T-helper 1 cell treated with Interleukin-12 subunit alpha and Interleukin-12 subunit beta and Interleukin-4 antibody, amounts not matched to agents 30 ng/mL and 1 ng/mL, for 36 hours (primary cell): ENCODE measurements at regions not wholly inside any gene's neighbourhood (a gene's known extent, or its start where the extent isn't known, plus 50 kb on each side); places are given as distances from the start of the nearest gene placed in this dataset.
"Not testable (repeated sequence)": the region's sequence is repeated elsewhere in the genome, so short reads cannot be mapped to it uniquely, and the experiment has no call there.

ENCODE experiments used
- intact Hi-C: fragments of 100-400 bp; cut with micrococcal nuclease; formaldehyde crosslinking; loops from one replicate; pipeline ENCODE4 v1.15.1; 2024

DNA sequence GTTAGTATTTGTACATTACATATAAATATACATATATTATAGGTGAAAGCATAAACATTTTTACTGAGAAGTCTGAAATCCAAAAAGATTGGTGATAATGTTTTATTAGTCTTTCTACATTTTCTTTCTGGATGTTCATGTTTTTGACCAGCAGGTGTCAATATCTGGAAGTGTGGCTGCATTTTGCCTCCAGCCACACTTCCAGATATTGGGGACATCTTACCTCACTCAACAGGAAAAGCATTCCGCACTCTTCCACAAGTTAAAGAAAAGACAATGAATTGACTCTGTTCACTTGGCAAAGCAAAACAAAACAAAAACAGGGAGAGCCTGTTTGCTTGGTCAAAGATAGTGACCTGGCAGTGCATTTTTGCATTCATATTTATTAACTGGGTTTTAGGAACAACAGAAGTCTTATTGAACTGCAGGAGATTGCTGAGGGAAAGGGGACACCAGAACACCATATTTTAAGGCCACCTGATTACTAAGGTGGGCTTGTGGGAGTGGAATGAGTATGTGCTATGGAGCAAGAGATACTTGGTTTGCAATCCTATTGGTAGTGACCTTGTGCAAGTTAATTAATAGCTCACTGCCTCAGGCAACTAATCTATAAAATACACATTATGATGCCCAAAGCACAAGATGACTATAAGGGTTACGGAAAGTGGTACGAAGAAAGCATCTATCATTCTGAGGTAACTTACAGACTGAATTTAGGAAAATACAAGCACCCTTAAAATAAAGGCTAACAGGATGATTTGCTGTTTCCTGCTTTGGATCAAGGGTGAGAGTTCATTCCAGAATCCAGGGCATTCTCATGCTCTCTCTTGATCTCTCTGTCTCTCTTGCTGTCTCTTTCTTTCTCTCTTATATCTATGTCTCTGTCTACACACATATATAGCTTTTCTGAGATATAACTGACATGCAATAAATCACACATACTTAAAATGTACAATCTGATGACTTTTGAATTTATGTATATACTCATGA, 389.9 kb upstream of the EMCN start:
- intact Hi-C loops: no loop called here

DNA sequence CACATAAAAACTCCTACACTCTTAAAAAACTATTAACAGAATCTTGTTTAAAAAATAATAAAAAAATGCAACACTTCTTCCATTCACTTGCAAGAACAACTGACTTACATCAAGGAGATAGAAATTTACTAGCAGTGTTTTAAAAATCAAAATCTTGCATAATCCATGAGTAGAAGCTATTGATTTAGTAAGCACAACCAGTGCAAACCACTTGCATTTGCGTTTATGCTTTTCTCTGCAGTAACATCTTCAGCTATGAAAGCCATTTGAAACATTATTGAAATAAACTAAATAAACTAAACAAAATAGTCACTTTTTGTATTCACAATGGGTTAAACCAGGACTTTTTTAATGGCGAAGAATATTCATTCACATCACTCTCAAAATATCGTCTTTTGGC, 389.2 kb upstream of the EMCN start:
- intact Hi-C loops: no loop called here

DNA sequence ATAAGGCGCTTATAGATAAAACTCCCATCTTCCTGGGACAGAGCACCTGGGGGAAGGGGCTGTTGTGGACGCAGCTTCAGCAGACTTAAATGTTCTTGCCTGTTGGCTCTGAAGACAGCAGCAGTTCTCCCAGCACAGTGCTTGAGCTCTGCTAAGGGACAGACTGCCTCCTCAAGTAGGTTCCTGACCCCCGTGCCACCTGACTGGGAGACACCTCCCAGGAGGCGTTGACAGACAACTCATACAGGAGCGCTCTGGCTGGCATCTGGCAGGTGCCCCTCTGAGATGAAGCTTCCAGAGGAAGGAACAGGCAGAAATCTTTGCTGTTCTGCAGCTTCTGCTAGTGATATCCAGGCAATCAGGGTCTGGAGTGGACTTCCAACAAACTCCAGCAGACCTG, 383.1 kb upstream of the EMCN start:
- intact Hi-C loops: not testable (repeated sequence)

DNA sequence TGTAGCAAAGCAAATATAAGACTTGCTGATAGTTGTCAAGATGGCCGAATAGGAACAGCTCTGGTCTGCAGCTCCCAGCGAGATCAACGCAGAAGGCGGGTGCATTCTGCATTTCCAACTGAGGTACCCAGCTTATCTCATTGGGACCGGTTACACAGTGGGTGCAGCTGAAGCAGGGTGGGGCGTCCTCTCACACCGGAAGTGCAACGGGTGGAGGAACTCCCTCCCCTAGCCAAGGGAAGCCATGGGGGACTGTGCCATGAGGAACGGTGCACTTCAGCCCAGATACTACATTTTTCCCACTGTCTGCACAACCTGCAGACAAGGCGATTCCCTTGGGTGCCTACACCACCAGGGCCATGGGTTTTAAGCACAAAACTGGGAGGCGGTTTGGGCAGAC, 382.3 kb upstream of the EMCN start:
- intact Hi-C loops: no loop called here

DNA sequence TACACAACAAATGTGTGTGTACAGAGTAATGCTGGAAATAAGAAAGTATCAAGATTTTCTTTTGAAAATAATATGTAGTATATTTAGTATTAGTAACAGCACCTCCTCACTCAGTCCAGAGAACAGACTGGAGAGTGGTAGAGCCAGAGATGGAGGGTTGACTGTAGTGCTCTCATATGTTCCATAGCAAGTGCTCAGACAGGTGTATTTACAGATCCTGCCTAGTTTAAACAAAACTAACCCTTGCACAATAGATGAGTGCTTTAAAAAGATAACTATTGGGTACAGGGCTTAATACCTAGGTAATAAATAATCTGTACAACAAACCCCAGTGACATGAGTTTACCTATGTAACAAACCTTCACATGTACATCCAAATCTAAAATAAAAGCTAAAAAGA, 381.0 kb upstream of the EMCN start:
- intact Hi-C loops: loop anchor here (5.0 kb wide), 2 partner anchors 628 to 807 kb away; no protein-coding TSS in a partner anchor

DNA sequence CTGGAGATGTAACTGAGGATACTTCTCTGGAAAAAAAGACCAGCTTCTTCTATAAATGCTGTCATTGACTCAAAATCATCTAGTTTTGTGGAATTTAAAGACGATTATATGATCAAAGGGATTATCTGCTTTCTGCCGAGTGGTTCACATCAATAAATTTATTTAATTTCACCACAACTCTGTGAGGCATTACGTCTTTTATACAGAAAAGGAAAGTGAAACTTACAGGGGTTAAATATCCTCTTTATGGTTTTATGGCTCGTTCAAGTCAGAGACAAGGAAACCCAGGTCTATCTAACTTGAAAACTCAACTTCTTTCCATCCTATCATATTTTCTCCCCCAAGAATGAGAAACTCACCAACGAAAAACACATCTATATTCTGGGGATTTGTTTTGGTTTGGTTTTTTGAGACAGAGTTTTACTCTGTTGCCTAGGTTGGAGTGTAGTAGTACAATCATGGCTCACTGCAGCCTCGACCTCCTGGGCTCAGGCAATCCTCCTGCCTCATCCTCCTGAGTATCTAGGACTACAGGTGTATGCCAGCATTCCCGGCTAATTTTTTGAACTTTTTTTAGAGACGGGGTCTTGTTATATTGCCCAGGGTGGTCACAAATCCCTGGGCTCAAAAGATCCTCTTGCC, 377.9 kb upstream of the EMCN start:
- intact Hi-C loops: loop anchor here (1.0 to 5.0 kb wide), 6 partner anchors 125 to 803 kb away; partner anchors contain the start of gene PPP3CA

DNA sequence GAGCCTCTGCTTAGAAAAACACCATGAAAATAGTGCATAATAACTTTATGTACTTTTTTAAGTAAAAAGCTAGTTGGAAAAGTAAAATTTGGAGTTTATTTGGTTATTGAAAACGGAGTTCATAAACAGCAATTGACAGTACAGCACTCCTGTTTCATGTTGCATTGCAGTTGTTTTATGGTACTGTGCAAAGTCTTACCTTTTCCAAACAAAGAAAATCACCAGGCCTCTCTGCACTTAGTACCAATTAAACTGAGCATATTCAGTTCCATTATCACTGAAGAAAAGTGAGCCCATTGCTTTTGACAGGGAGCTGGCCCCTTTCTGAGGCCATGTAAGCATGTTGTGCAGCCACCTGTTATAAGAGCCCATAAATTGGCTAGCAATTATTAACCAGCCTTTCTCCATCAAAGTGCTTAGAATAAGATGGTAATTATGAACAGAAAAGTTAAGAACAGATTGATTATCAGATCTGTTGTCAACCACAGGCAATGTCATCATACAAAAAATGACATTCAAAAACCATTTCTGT, 376.6 kb upstream of the EMCN start:
- intact Hi-C loops: loop anchor here (2.0 kb wide), 3 partner anchors 312 to 524 kb away; partner anchors contain the start of gene PPP3CA

DNA sequence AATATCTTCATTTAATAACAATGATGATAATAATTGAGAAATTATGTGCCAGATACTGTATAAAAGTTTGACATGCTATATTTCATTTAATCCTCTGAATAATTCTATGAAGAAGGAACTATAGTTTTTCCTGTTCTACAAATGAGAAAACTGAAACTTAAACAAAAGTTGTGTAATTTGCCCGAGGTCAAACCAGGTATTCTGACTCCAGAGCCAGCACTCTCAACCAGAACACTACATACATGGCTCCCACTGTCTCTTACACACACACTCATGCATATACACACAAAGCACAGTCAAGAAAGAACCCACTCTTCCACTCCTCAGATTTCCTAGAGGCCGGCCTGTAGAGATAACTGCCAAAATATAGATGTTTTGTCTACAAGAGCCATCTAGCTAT, 374.0 kb upstream of the EMCN start:
- intact Hi-C loops: no loop called here

DNA sequence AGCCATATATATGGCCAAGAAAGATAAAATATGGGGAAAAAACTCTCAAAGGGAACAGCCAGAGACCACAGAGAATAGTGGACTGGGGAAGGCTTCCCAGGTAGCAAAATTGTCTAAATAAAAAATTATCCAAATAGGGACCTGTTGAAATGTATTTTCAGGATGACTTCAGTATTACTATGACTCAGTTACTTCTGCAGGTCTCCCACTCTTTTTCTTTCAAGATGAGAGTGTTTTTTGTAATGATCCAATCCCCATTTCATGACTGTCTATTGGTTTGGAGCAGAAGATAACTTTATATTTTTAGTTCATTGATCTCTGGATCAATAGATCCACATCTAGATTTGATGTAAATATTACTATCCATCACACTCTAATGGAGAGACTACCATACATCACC, 372.1 kb upstream of the EMCN start:
- intact Hi-C loops: no loop called here

DNA sequence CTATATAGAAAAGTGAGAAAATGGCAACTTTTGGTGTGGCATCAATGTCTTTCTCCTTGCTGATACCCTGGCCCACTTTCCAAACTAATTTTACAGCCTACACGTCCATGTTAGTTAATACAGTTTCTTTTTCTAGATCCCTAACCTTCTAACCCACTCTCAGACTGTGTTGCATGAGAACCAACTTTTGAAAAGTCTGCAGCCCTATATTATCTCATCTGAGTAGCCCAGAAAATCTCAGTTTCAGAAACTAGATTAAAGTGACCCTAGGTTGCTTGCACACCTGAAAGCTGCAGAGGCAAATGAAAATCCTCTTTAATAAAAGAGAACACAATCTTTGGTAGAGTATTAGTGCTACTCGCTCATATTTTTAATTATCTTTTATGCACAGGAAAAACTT, 371.6 kb upstream of the EMCN start:
- intact Hi-C loops: no loop called here

DNA sequence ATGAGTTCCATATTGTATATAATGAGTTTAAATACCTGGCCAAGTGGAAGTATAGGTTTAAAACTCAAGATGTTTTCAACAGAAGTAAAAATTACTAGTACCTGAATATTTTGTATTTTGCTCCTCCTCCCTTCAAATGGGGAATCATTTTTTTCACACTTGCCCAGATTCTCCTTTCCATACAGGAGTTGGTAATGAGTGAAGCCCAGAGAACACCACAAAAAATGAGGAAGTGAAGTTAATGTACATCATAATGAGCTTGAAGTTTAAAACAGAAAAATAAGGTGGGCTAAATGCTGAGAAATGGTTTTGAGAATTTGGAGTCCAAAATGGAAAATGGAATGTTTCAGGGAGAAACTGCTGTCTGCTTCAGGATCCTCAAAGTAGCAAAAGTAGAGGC, 364.8 kb upstream of the EMCN start:
- intact Hi-C loops: no loop called here

DNA sequence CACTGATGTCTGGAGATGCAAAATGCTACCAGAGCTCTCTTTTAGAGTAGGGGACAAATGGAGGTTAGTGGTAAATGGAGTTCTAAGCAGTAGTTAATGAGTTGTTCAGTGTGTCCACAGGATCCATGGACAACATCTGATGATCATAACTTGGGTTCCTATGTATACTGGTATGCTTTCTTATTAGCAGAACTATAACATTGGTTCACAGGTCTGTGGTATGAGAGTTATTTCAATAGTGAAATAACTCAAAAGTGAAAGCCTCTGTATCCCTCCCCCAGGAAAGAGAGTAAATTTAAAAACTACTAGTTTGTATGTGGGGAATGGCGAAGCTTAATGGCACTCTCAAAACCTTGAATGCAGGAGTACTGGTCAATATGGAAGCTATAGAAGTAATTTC, 363.5 kb upstream of the EMCN start:
- intact Hi-C loops: no loop called here

DNA sequence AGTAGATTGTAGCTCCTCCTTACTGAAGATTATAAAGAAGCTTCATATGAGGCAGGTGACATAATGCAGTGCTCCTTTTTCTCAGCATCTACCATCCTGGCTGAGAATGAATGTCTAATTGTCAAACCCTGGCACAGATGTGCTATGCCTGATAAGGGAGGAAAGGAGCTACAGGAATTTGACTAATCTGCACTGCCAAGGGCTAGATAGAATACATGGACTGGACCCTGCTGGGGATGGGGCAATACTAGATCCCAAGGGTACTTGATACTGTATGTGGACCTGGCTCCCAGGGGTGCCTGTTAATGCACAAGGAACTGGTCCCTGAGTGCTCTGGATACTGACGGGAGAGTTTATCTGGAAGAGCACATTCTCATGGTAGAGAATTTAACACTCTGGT, 362.2 kb upstream of the EMCN start:
- intact Hi-C loops: no loop called here

DNA sequence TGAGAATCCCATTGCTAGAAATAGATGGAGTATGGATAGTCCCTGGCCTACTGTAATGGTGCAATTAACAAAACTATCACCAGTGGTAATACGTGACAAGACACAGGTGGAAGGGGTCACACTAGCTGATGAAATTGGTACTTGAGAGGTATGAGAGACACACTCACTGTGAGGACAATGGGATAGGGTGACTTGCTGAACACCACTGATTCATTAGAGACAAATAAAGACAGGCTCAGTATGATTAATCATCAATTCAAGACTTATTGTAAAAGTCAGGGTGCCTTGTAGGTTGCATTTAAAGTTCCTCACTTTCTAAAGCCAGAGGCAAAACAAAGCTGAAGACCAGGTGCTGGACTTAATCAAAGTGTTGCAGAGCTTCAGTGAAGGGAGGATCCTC, 361.6 kb upstream of the EMCN start:
- intact Hi-C loops: no loop called here

DNA sequence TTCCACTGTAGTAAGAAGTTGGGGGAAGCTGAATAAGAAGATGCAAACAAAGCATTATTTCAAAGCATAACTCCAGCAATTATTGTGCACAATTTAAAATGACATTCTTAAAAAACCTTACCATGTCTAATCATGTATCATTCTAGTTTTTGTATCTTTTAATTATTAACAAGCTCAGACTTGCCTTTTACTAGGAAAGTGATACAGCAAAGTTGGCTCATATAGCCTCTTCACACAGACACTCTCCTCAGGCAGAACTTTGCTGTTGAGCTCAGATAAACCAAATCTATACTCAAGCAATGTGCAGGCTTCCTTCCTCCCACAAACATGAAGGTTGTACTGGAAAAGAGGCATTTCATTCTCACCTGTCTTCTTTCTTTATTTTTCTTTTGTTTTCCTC, 358.7 kb upstream of the EMCN start:
- intact Hi-C loops: no loop called here

DNA sequence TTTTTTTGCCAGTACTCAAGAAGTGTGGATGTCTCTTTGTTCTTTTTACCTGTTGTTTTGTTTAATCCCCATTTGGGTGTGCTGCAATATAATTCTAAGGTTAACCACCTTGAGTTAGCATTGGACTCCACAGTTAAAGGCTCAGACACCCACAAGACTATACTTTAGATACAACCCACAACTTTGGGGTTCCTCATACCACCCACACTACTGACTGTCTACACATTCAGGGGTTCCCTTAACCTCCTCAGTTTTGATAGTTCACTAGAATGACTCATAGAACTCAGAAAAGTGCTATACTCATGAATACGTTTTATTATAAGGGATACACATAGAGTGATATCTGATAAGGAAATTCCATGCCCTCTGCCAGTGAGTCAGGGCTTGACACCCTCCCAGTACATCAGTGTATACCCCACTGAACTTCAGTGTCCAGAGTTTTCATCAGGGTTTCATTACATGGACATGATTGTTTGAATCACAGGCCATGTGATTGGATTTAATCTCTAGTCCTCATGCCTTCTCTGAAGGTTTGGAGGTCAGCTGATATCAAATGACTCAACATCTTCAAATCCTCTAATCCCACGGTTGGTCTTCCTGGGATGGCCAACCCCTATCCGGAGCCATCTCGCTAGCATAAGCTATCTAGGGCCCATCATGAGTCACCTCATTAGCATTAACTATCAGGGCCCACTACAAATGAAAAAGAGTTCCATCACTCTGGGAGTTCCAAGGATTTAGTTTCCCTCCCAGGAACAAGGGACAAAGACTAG, 357.7 kb upstream of the EMCN start:
- intact Hi-C loops: no loop called here

DNA sequence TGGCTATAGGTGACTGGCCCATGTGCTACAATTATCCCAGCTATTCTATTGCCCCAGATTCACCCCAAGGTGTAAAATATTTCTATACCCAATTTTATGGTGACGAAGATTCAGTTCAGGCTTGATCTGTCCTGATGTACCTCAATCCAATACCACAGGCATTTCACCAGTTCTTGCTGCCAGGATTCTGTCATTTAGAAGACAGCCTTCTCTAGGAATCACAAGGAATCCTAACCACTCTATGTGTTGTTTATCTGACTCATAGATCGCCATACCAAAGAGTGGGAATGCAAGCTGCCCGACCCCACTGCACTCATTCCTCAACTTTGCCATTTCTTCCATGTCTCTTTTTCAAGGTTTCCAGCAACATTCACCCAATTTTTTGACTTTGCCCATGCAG, 355.0 kb upstream of the EMCN start:
- intact Hi-C loops: no loop called here

DNA sequence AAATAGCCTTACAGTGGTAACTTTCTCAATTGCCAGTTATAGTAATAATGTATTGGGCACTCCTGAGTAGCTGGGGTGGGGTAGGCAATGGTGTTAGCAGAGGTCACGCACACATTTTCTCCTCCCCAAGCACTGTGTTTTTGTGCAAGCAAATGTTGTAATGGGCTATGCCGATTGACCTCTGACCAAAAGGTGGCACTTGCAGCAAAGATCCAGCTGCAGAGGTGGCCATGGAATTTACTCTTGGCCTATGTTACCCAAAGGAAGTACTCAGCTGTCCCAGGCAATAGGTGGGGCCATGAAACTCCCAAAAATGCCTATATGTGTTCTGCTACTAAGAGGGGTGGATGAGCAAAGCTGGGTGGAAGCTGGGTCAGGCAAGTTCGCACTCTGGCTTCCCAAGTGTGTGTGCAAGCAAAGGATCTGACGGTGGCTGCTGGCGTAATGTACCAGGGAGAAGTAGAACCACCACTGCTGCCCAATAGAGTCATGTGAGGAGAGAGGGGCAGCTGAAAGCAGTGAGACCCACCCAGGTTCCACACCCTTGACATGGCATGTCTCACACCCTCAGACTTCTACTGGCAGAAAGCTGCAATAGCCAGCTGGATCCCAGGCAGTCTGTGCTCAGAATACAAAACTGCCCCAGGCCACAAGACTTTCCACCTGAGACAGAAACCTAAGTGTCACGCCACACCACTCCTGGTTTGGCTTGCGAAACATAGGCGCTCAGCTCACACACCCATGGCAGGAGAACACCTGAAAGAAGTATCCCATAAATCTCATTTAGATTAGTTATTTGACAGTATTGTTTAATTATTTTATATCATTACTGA, 353.3 kb upstream of the EMCN start:
- intact Hi-C loops: no loop called here

DNA sequence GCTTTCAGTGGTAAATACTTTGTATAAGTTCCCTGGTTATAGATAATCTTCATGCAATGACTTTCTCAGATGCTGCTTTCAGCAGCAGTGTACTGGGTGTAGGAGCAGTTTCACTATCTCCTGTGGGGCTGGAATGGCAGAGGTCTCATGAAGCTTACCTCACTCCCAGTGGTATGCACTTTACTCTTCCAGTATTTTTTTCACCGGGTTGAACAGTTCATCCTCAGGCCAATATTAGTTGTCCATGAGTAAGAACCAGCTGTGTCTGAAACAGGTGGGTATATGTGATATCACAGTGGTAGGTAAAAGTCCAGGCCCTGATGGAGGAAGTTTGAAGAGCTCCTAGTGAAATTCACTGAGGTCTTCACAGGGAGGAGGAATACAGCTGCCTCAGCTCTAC, 351.5 kb upstream of the EMCN start:
- intact Hi-C loops: no loop called here

DNA sequence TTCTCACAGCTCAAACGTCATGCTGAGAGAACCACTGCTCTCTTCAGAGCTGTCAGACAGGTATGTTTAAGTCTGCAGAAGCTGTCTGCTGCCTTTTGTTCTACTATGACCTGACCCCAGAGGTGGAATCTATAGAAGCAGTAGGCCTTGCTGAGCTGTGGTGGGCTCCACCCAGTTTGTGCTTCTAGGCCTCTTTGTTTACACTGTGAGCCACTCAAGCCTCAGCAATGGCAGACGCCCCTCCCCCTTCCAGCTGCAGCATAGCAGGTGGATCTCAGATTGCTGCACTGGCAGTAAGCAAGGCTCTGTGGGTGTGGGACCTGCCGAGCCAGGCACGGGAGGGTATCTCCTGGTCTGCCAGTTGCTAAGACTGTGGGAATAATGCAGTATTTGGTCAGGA, 350.5 kb upstream of the EMCN start:
- intact Hi-C loops: not testable (repeated sequence)

DNA sequence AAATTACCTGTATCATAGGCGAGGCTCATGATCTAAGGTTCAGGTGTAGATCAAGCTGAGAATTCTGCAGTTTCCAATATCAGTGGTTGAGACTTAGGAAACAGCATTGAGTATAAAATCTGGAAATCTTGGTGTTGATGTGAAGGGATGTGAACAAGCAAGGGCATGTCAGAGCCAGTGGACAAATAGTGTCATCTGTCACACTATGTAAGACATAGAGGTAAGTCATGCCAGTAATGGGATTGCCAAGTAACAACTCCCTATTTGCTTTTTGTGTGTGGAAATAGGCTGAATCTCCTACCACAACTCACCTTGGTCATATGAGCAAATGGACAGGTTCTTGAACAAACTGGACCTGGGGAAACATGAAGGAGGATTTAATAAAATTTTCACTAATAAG, 334.5 kb upstream of the EMCN start:
- intact Hi-C loops: no loop called here
